KMS-11 (cell line): ENCODE measurements at regions not wholly inside any gene's neighbourhood (a gene's known extent, or its start where the extent isn't known, plus 50 kb on each side); places are given as distances from the start of the nearest gene placed in this dataset.

Experiments
- H2AFZ ChIP-seq: fragments of 200-600 bp; sonication (generic); 2 replicates; pipeline ENCODE4 v1.6.1; 2016; ENCODE audit warnings: antibody characterized with exemption, mixed run types, low read depth
- H3K27ac ChIP-seq: fragments of 200-600 bp; sonication (generic); 2 replicates; pipeline ENCODE4 v1.6.1; 2016; ENCODE audit warnings: mild to moderate bottlenecking, mixed run types
- H3K27me3 ChIP-seq: fragments of 200-600 bp; sonication (generic); 2 replicates; pipeline ENCODE4 v1.6.1; 2017; ENCODE audit warnings: mild to moderate bottlenecking, low read depth, mixed run types, moderate library complexity; ENCODE audit not compliant: insufficient read depth
- H3K36me3 ChIP-seq: fragments of 200-600 bp; sonication (generic); 2 replicates; pipeline ENCODE4 v1.6.1; 2017; ENCODE audit warnings: mild to moderate bottlenecking, mixed run types; ENCODE audit not compliant: insufficient read depth
- H3K4me1 ChIP-seq: fragments of 200-600 bp; sonication (generic); 2 replicates; pipeline ENCODE4 v1.6.1; 2016; ENCODE audit warnings: mild to moderate bottlenecking, low read depth, mixed run types; ENCODE audit not compliant: poor library complexity, severe bottlenecking
- H3K4me2 ChIP-seq: fragments of 200-600 bp; sonication (generic); 2 replicates; pipeline ENCODE4 v1.7.0; 2016; ENCODE audit warnings: mild to moderate bottlenecking, mixed run types
- H3K4me3 ChIP-seq: fragments of 200-600 bp; sonication (generic); IDR thresholded peaks from 2 replicates; pipeline ENCODE4 v1.6.1; 2017; ENCODE audit warnings: low read depth, low read length, mixed read lengths; ENCODE audit not compliant: insufficient read depth
- H3K79me2 ChIP-seq: fragments of 200-600 bp; sonication (generic); 2 replicates; pipeline ENCODE4 v1.6.1; 2016; ENCODE audit warnings: low read depth, mixed run types; ENCODE audit not compliant: insufficient read depth
- H3K9ac ChIP-seq: fragments of 200-600 bp; sonication (generic); 2 replicates; pipeline ENCODE4 v1.6.1; 2016; ENCODE audit warnings: mild to moderate bottlenecking, mixed run types
- H4K20me1 ChIP-seq: fragments of 200-600 bp; sonication (generic); 2 replicates; pipeline ENCODE4 v1.6.1; 2016; ENCODE audit warnings: mild to moderate bottlenecking, mixed run types; ENCODE audit not compliant: insufficient read depth
- CTCF ChIP-seq: fragments of 200-600 bp; sonication (generic); conservative IDR thresholded peaks from 2 replicates; pipeline ENCODE4 v1.6.1; 2017; ENCODE audit warnings: low read depth, mild to moderate bottlenecking, antibody characterized with exemption, low read length, moderate library complexity, mixed read lengths

GRCh38 chr5:175275748-175276147 is 168.2 kb downstream of the DRD1 start:
- H3K9ac ChIP-seq: no peak overlapping the region
- no peaks in the 10 kb centered on the region for H3K79me2 ChIP-seq
- H4K20me1 ChIP-seq: no peaks in the 10 kb centered on the region
- no peak overlapping the region for H3K4me2 ChIP-seq
- H3K27me3 ChIP-seq: no peaks in the 10 kb centered on the region
- no peaks in the 10 kb centered on the region for H3K4me1 ChIP-seq
- H2AFZ ChIP-seq: no peak overlapping the region
- H3K4me3 ChIP-seq: no peak overlapping the region
- H3K36me3 ChIP-seq: no peaks in the 10 kb centered on the region
- no peak for TF ChIP-seq CTCF
- no peak overlapping the region for H3K27ac ChIP-seq

GRCh38 chr5:175275097-175275496 is 168.9 kb downstream of the DRD1 start:
- Histone ChIP-seq H2AFZ (no peak overlapping the region), H3K4me1 (no peaks in the 10 kb centered on the region), H3K4me2 (no peak overlapping the region), H3K27ac (no peak overlapping the region), H3K79me2 (no peaks in the 10 kb centered on the region), H3K36me3 (no peaks in the 10 kb centered on the region), H3K27me3 (no peaks in the 10 kb centered on the region), H3K9ac (no peak overlapping the region), H3K4me3 (no peak overlapping the region), H4K20me1 (no peaks in the 10 kb centered on the region)
- TF ChIP-seq CTCF: no peak

- no peaks in the 10 kb centered on the region for H3K4me1 ChIP-seq
- no peak overlapping the region for H3K27ac ChIP-seq
- no peaks in the 10 kb centered on the region for H3K79me2 ChIP-seq
- TF ChIP-seq CTCF: no peak
- H4K20me1 ChIP-seq: no peaks in the 10 kb centered on the region
- H3K4me2 ChIP-seq: no peak overlapping the region
- H3K36me3 ChIP-seq: no peaks in the 10 kb centered on the region
- no peak overlapping the region for H3K4me3 ChIP-seq
- H2AFZ ChIP-seq: no peak overlapping the region
- H3K27me3 ChIP-seq: no peaks in the 10 kb centered on the region
- H3K9ac ChIP-seq: no peak overlapping the region
Measured at GRCh38 chr5:175274171-175274570, 169.8 kb downstream of the DRD1 start.

- Histone ChIP-seq H2AFZ (no peak overlapping the region), H3K4me3 (no peak overlapping the region), H3K27ac (no peak overlapping the region), H3K4me2 (no peak overlapping the region), H3K4me1 (no peaks in the 10 kb centered on the region), H3K9ac (no peak overlapping the region), H3K27me3 (no peaks in the 10 kb centered on the region), H3K79me2 (no peaks in the 10 kb centered on the region), H4K20me1 (no peaks in the 10 kb centered on the region), H3K36me3 (no peaks in the 10 kb centered on the region)
- TF ChIP-seq CTCF: no peak
Measured at GRCh38 chr5:175264406-175264805, 179.6 kb downstream of the DRD1 start.

- H3K27me3 ChIP-seq: no peaks in the 10 kb centered on the region
- no peak overlapping the region for H3K9ac ChIP-seq
- no peaks in the 10 kb centered on the region for H3K36me3 ChIP-seq
- no peak for TF ChIP-seq CTCF
- H3K4me3 ChIP-seq: no peak overlapping the region
- H3K4me1 ChIP-seq: no peaks in the 10 kb centered on the region
- no peaks in the 10 kb centered on the region for H4K20me1 ChIP-seq
- H3K27ac ChIP-seq: no peak overlapping the region
- H2AFZ ChIP-seq: no peak overlapping the region
- H3K4me2 ChIP-seq: no peak overlapping the region
- H3K79me2 ChIP-seq: no peaks in the 10 kb centered on the region
Measured at GRCh38 chr5:175263776-175264175, 180.2 kb downstream of the DRD1 start.
